Stimulated activated CD4-positive, alpha-beta T cell treated with anti-CD3 and anti-CD28 coated beads, Interleukin-4, amount 100 ng/mL, for 4 hours (primary cell): ENCODE measurements at regions not wholly inside any gene's neighbourhood (a gene's known extent, or its start where the extent isn't known, plus 50 kb on each side); places are given as distances from the start of the nearest gene placed in this dataset.
"Not testable (repeated sequence)": the region's sequence is repeated elsewhere in the genome, so short reads cannot be mapped to it uniquely, and the experiment has no call there.

Experiments used
- DNase-seq, 2 experiments: peaks; one replicate each; pipeline ENCODE4 v3.0.0-alpha.2; 2020

GRCh38 chr11:81241672-81242275 is 1491.9 kb downstream of the FAM181B start:
- no peak for DNase-seq

GRCh38 chr11:81237139-81237538 is 1496.5 kb downstream of the FAM181B start:
- DNase-seq, result no peak

GRCh38 chr11:81227409-81227808 is 1506.3 kb downstream of the FAM181B start:
- DNase-seq, result not testable (repeated sequence)

- no peak for DNase-seq
Measured at GRCh38 chr11:81224396-81224795, 1509.3 kb downstream of the FAM181B start.

- no peak for DNase-seq
Measured at GRCh38 chr11:81222491-81222890, 1511.2 kb downstream of the FAM181B start.

- no peak for DNase-seq
Measured at GRCh38 chr11:81220146-81220895, 1513.3 kb downstream of the FAM181B start.

- DNase-seq, result no peak
Measured at GRCh38 chr11:81219661-81220060, 1514.0 kb downstream of the FAM181B start.

GRCh38 chr11:81218440-81218839 is 1515.2 kb downstream of the FAM181B start:
- DNase-seq, result no peak

- DNase-seq, result no peak
Measured at GRCh38 chr11:81211050-81211449, 1522.6 kb downstream of the FAM181B start.

GRCh38 chr11:81207421-81208054 is 1526.1 kb downstream of the FAM181B start:
- DNase-seq, result no peak

GRCh38 chr11:81203876-81204275 is 1529.8 kb downstream of the FAM181B start:
- DNase-seq, result no peak

- DNase-seq, result no peak
Measured at GRCh38 chr11:81197396-81197795, 1536.3 kb downstream of the FAM181B start.

GRCh38 chr11:81192516-81192915 is 1541.1 kb downstream of the FAM181B start:
- no peak for DNase-seq

GRCh38 chr11:81190546-81190945 is 1543.1 kb downstream of the FAM181B start:
- DNase-seq, result no peak

- not testable (repeated sequence) for DNase-seq
Measured at GRCh38 chr11:81187033-81187432, 1546.6 kb downstream of the FAM181B start.

GRCh38 chr11:81174646-81175330 is 1558.9 kb downstream of the FAM181B start:
- no peak for DNase-seq

GRCh38 chr11:81165164-81165563 is 1568.5 kb downstream of the FAM181B start:
- DNase-seq, result no peak

GRCh38 chr11:81159900-81160299 is 1573.8 kb downstream of the FAM181B start:
- DNase-seq, result no peak

- no peak for DNase-seq
Measured at GRCh38 chr11:81135570-81135969, 1598.1 kb downstream of the FAM181B start.

GRCh38 chr11:81129618-81130017 is 1604.0 kb downstream of the FAM181B start:
- no peak for DNase-seq

GRCh38 chr11:81112718-81113117 is 1620.9 kb downstream of the FAM181B start:
- no peak for DNase-seq

GRCh38 chr11:81104051-81104450 is 1629.6 kb downstream of the FAM181B start:
- DNase-seq, result no peak

- DNase-seq, result no peak
Measured at GRCh38 chr11:81098471-81098870, 1635.2 kb downstream of the FAM181B start.

- no peak for DNase-seq
Measured at GRCh38 chr11:81092522-81092921, 1641.1 kb downstream of the FAM181B start.
